ENCODE measurements at regions not wholly inside any gene's neighbourhood (a gene's known extent, or its start where the extent isn't known, plus 50 kb on each side); places are given as distances from the start of the nearest gene placed in this dataset.

GRCh38 chr9:738209-738915 lies 103.1 kb upstream of the DMRT1 start:
- TF ChIP-seq POLR2A (IDR thresholded peaks at IDR 0.05) (no peak), CTCF (IDR thresholded peaks at IDR 0.05) (no peak)
